Hepatocyte (in vitro differentiated cells): ENCODE measurements at regions not wholly inside any gene's neighbourhood (a gene's known extent, or its start where the extent isn't known, plus 50 kb on each side); places are given as distances from the start of the nearest gene placed in this dataset.

Experiments
- DNase-seq: peaks from one replicate; pipeline ENCODE4 v3.0.0-alpha.2; 2016; ENCODE audit warnings: low spot score
- H2AFZ ChIP-seq: fragments of 200-600 bp; sonication (generic); 2 replicates; pipeline ENCODE4 v1.6.0; 2016; ENCODE audit warnings: antibody characterized with exemption, mild to moderate bottlenecking
- H3K27ac ChIP-seq: fragments of 200-600 bp; sonication (generic); 2 replicates; pipeline ENCODE4 v1.5.1; 2016; ENCODE audit warnings: mild to moderate bottlenecking
- H3K27me3 ChIP-seq: fragments of 200-600 bp; sonication (generic); 2 replicates; pipeline ENCODE4 v1.6.1; 2016
- H3K36me3 ChIP-seq: fragments of 200-600 bp; sonication (generic); replicated peaks from 2 replicates; pipeline ENCODE4 v1.5.1; 2016; ENCODE audit warnings: low read depth; ENCODE audit not compliant: insufficient read depth
- H3K4me1 ChIP-seq: fragments of 200-600 bp; sonication (generic); 2 replicates; pipeline ENCODE4 v1.5.1; 2016; ENCODE audit warnings: mild to moderate bottlenecking, moderate library complexity; ENCODE audit not compliant: insufficient read depth
- H3K4me2 ChIP-seq: fragments of 200-600 bp; sonication (generic); 2 replicates; pipeline ENCODE4 v1.6.0; 2016
- H3K4me3 ChIP-seq: fragments of 200-600 bp; sonication (generic); 2 replicates; pipeline ENCODE4 v1.5.1; 2016; ENCODE audit warnings: mild to moderate bottlenecking
- H3K79me2 ChIP-seq: fragments of 200-600 bp; sonication (generic); 2 replicates; pipeline ENCODE4 v1.6.0; 2017; ENCODE audit warnings: mild to moderate bottlenecking
- H3K9me2 ChIP-seq: fragments of 200-600 bp; sonication (generic); replicated peaks from 2 replicates; pipeline ENCODE4 v1.6.0; 2017; ENCODE audit warnings: mild to moderate bottlenecking; ENCODE audit not compliant: insufficient read depth
- H3K9me3 ChIP-seq: fragments of 200-600 bp; sonication (generic); 2 replicates; pipeline ENCODE4 v1.5.1; 2016; ENCODE audit warnings: low read depth, mild to moderate bottlenecking
- H4K20me1 ChIP-seq: fragments of 200-600 bp; sonication (generic); 2 replicates; pipeline ENCODE4 v1.6.0; 2016; ENCODE audit warnings: mild to moderate bottlenecking; ENCODE audit not compliant: insufficient read depth, poor library complexity, severe bottlenecking
- EZH2 ChIP-seq: fragments of 200-600 bp; sonication (generic); IDR thresholded peaks from 2 replicates; pipeline ENCODE4 v1.6.1; 2016; ENCODE audit warnings: antibody characterized with exemption, mild to moderate bottlenecking, borderline replicate concordance
- EZH2phosphoT487 ChIP-seq: fragments of 200-600 bp; sonication (generic); IDR thresholded peaks from one replicate; pipeline ENCODE4 v1.6.1; 2018; ENCODE audit warnings: antibody characterized with exemption, mild to moderate bottlenecking, low read depth, moderate library complexity; ENCODE audit not compliant: unreplicated experiment, severe bottlenecking
- WGBS: methylation state at CpG from one replicate; pipeline ENCODE4 v1.1.6; 2016; ENCODE audit warnings: low lambda C conversion rate; ENCODE audit errors: missing lambda C conversion rate; 5-methylcytosine and 5-hydroxymethylcytosine counted together
- TF ChIP-seq, protein P1 (sequence below): fragments of 200-600 bp; sonication (generic); IDR thresholded peaks from 2 replicates; pipeline ENCODE4 v1.5.1; 2016; ENCODE audit warnings: antibody characterized with exemption, mild to moderate bottlenecking; ENCODE audit not compliant: poor library complexity

DNA sequence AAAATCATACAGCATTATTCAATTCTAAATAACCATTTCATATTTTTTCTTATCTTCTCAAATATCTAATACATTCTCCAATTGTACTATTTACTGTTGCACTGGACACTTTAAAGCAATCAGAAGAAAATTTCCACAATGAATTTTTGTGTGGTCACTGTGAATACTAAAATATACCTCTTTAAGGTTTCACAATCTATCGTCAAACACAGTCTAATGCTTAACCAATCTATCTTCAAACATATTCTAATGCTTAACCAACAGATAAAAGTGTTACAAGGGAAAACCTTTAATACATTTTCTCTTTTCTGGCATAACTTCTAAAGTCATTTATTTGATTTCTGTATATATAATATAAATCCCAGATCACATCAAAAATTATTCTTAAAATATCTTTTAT lies 2035.5 kb upstream of the CDH6 start:
- TF ChIP-seq EZH2: no peak
- no peak for TF ChIP-seq EZH2phosphoT487
- TF ChIP-seq, protein P1, sequence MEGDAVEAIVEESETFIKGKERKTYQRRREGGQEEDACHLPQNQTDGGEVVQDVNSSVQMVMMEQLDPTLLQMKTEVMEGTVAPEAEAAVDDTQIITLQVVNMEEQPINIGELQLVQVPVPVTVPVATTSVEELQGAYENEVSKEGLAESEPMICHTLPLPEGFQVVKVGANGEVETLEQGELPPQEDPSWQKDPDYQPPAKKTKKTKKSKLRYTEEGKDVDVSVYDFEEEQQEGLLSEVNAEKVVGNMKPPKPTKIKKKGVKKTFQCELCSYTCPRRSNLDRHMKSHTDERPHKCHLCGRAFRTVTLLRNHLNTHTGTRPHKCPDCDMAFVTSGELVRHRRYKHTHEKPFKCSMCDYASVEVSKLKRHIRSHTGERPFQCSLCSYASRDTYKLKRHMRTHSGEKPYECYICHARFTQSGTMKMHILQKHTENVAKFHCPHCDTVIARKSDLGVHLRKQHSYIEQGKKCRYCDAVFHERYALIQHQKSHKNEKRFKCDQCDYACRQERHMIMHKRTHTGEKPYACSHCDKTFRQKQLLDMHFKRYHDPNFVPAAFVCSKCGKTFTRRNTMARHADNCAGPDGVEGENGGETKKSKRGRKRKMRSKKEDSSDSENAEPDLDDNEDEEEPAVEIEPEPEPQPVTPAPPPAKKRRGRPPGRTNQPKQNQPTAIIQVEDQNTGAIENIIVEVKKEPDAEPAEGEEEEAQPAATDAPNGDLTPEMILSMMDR: no peak
- H3K27ac ChIP-seq: no peak overlapping the region
- peaks cover 10% of the 10 kb centered on the region for H3K4me1 ChIP-seq
- H3K36me3 ChIP-seq: no peaks in the 10 kb centered on the region
- H3K4me2 ChIP-seq: no peak overlapping the region
- no peaks in the 10 kb centered on the region for H3K9me3 ChIP-seq
- H3K4me3 ChIP-seq: no peak overlapping the region
- WGBS: 38% methylated on average over 1 of the region's 1 CpG
- H4K20me1 ChIP-seq: no peaks in the 10 kb centered on the region
- no peaks in the 10 kb centered on the region for H3K9me2 ChIP-seq
- no peak for DNase-seq
- no peak overlapping the region for H2AFZ ChIP-seq
- H3K79me2 ChIP-seq: no peaks in the 10 kb centered on the region
- no peaks in the 10 kb centered on the region for H3K27me3 ChIP-seq

DNA sequence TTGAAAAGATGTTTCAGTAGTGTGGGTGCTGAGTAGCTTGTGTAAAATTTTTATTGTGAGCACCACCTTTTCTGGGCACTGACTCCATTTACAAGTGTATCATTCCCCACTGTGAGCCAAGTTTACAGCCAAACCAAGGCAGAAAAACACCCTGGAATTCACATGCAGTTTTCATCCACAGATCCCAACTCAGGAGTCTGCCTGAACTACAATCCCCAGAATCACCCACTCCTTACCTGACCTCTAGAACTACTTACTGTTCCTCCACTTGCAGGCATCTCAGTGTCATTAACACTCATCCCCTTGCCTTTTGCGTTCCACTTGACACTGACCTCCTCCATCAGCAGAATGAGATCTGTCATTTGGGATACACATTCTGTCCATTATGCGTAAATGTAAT lies 2042.6 kb upstream of the CDH6 start:
- Histone ChIP-seq H3K4me2 (no peak overlapping the region), H3K4me3 (no peak overlapping the region), H3K27ac (no peak overlapping the region), H4K20me1 (no peaks in the 10 kb centered on the region), H3K9me2 (no peaks in the 10 kb centered on the region), H3K9me3 (no peaks in the 10 kb centered on the region), H3K79me2 (no peaks in the 10 kb centered on the region), H3K36me3 (no peaks in the 10 kb centered on the region), H3K4me1 (no peaks in the 10 kb centered on the region), H2AFZ (no peak overlapping the region), H3K27me3 (no peaks in the 10 kb centered on the region)
- WGBS: 60% methylated on average over 2 of the region's 2 CpGs
- TF ChIP-seq EZH2phosphoT487: no peak
- TF ChIP-seq, protein P1: no peak
- no peak for DNase-seq

DNA sequence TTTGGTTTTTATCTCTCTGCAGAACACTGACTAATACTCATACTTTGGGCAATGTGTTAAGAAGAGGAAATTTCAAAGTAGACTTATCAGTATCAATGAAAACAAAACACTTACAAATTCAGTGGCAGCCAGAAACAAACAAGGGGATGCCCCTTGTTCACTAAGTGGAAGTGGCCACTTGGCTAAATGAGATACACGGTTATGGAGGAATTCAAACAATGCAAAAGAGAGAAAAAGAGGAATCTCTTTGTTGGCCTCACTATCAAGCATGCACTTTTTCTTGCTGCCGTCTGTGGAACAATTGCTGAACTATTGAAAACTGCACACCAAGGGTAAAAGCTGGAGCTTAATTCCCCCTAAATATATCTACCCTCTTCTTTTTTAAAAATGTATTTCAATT lies 2044.9 kb upstream of the CDH6 start:
- Histone ChIP-seq H3K9me2 (no peaks in the 10 kb centered on the region), H3K27me3 (no peaks in the 10 kb centered on the region), H3K9me3 (no peaks in the 10 kb centered on the region), H3K79me2 (no peaks in the 10 kb centered on the region), H3K36me3 (no peaks in the 10 kb centered on the region), H3K4me2 (no peak overlapping the region), H3K27ac (no peak overlapping the region), H3K4me3 (no peak overlapping the region), H4K20me1 (no peaks in the 10 kb centered on the region), H2AFZ (no peak overlapping the region), H3K4me1 (no peaks in the 10 kb centered on the region)
- 65% methylated on average over 2 of the region's 2 CpGs for WGBS
- TF ChIP-seq, protein P1: no peak
- TF ChIP-seq EZH2 (no peak), EZH2phosphoT487 (no peak)
- DNase-seq: no peak

DNA sequence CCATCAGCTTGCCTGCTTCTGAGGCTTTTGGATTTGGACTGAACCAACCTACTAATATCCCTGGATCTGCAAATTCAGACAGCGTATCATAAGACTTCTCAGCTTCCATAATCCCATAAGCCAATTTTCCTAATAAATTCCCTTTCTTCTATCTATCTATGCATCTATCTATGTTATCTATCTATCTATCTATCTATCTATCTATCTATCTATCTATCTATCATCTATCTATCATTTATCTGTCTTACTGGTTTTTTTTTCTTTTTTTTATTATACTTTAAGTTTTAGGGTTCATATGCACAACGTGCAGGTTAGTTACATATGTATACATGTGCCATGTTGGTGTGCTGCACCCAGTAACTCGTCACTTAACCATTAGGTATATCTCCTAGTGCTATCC lies 2045.4 kb upstream of the CDH6 start:
- no peak overlapping the region for H3K27ac ChIP-seq
- H2AFZ ChIP-seq: no peak overlapping the region
- no peaks in the 10 kb centered on the region for H3K79me2 ChIP-seq
- no peak overlapping the region for H3K4me2 ChIP-seq
- H4K20me1 ChIP-seq: no peaks in the 10 kb centered on the region
- H3K27me3 ChIP-seq: no peaks in the 10 kb centered on the region
- H3K4me3 ChIP-seq: no peak overlapping the region
- H3K9me3 ChIP-seq: no peaks in the 10 kb centered on the region
- H3K36me3 ChIP-seq: no peaks in the 10 kb centered on the region
- no peak for TF ChIP-seq EZH2
- TF ChIP-seq EZH2phosphoT487: no peak
- TF ChIP-seq, protein P1: no peak
- H3K9me2 ChIP-seq: no peaks in the 10 kb centered on the region
- WGBS: 94% methylated on average over 3 of the region's 3 CpGs
- no peaks in the 10 kb centered on the region for H3K4me1 ChIP-seq
- no peak for DNase-seq
